ENCODE measurements at regions not wholly inside any gene's neighbourhood (a gene's known extent, or its start where the extent isn't known, plus 50 kb on each side); places are given as distances from the start of the nearest gene placed in this dataset.

DNA sequence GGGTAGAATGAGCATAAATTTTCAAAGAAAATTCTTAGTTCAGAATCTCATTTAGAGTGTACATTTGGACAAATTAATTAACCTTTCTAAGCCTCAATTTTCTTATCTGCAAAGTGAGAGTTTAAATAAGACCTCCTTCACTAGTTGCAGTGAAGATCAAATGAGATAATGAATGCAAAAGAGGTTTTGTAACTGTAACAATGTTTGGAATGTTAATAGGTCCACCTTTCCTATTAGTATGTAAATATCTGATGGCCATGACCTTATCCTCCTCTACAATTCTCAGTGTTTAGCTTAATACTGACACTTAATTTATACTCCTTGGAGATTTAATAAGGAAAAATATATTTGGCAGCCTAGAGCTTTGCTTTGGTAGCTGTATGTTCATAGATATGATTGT lies 138.8 kb downstream of the GABRG1 start:
- Histone ChIP-seq H4K12ac (ENCODE audit: low read depth, low read length) (no peak overlapping the region), H3K27me3 (ENCODE audit: insufficient read depth, low read length) (no peaks in the 10 kb centered on the region), H3K36me3 (ENCODE audit: control insufficient read depth in 1 of 2, insufficient read depth in 2 of 2, low read length in 2 of 2) (no peaks in the 10 kb centered on the region), H3K18ac (ENCODE audit: low read length) (no peak overlapping the region), H4K8ac (ENCODE audit: low read depth, low read length) (no peak overlapping the region), H3K27ac (ENCODE audit: low read depth, low read length) (no peak overlapping the region), H3K14ac (ENCODE audit: low read length) (no peak overlapping the region), H2AK5ac (ENCODE audit: low read length) (no peak overlapping the region), H3K79me1 (ENCODE audit: low read length) (no peaks in the 10 kb centered on the region), H2BK12ac (ENCODE audit: low read length) (no peak overlapping the region), H2BK120ac (ENCODE audit: insufficient read depth, low read length, poor library complexity) (no peak overlapping the region), H2BK5ac (ENCODE audit: low read depth, low read length, poor library complexity) (no peak overlapping the region), H3K4me2 (ENCODE audit: low read length) (no peak overlapping the region), H3K4me1 (ENCODE audit: control insufficient read depth in 1 of 2, insufficient read depth in 2 of 2, low read length in 2 of 2) (no peaks in the 10 kb centered on the region), H2AFZ (ENCODE audit: insufficient read depth, low read length, poor library complexity) (no peak overlapping the region), H3K4me3 (ENCODE audit: low read depth, low read length) (no peak overlapping the region), H3K9me3 (ENCODE audit: insufficient read depth, low read depth, low read length) (no peaks in the 10 kb centered on the region), H4K91ac (ENCODE audit: low read depth, low read length) (no peak overlapping the region), H3K4ac (ENCODE audit: low read depth, low read length) (no peak overlapping the region), H3K23ac (ENCODE audit: low read length) (no peak overlapping the region), H3K79me2 (ENCODE audit: control insufficient read depth, insufficient read depth, low read length, poor library complexity) (no peaks in the 10 kb centered on the region), H3K9ac (ENCODE audit: low read length) (no peak overlapping the region)
- DNase-seq = no peak

DNA sequence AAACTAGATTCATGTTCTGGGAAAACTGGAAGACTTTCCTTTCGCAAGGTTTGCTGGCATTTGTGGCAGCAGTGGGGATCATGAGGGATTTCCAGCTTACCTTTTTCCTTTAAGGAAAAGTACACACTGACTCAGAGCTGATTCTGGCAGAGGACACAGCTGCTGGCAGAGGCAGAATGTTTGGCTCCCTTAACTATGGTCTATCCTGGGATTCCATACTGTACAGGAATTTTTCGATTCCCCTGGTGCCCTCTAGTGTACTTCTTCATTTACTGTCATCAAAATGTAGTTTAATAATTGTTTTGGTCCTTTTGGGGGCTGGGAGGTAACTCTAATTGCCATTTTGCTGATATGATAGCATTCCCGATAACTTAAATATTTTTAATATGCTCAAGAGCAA lies 152.7 kb downstream of the GABRG1 start:
- no CpG with 5 or more reads among the region's 3 CpGs for WGBS (ENCODE audit: extremely low coverage, insufficient coverage, insufficient read length)
- Histone ChIP-seq H3K4me2 (ENCODE audit: low read length) (no peak overlapping the region), H2BK12ac (ENCODE audit: low read length) (no peak overlapping the region)

GRCh38 chr4:45957353-45957752 lies 166.5 kb downstream of the GABRG1 start:
- Histone ChIP-seq H3K4me1 (ENCODE audit: control insufficient read depth in 1 of 2, insufficient read depth in 2 of 2, low read length in 2 of 2) (no peaks in the 10 kb centered on the region), H4K91ac (ENCODE audit: low read depth, low read length) (no peak overlapping the region), H3K79me2 (ENCODE audit: control insufficient read depth, insufficient read depth, low read length, poor library complexity) (no peaks in the 10 kb centered on the region), H3K4me3 (ENCODE audit: low read depth, low read length) (no peak overlapping the region), H4K12ac (ENCODE audit: low read depth, low read length) (no peak overlapping the region), H2AFZ (ENCODE audit: insufficient read depth, low read length, poor library complexity) (no peak overlapping the region), H3K4ac (ENCODE audit: low read depth, low read length) (no peak overlapping the region), H3K36me3 (ENCODE audit: control insufficient read depth in 1 of 2, insufficient read depth in 2 of 2, low read length in 2 of 2) (no peaks in the 10 kb centered on the region), H3K27ac (ENCODE audit: low read depth, low read length) (no peak overlapping the region), H3K9ac (ENCODE audit: low read length) (no peak overlapping the region), H2BK12ac (ENCODE audit: low read length) (no peak overlapping the region), H2BK120ac (ENCODE audit: insufficient read depth, low read length, poor library complexity) (no peak overlapping the region), H2BK5ac (ENCODE audit: low read depth, low read length, poor library complexity) (no peak overlapping the region), H2AK5ac (ENCODE audit: low read length) (no peak overlapping the region), H3K14ac (ENCODE audit: low read length) (no peak overlapping the region), H3K18ac (ENCODE audit: low read length) (no peak overlapping the region), H3K27me3 (ENCODE audit: insufficient read depth, low read length) (no peaks in the 10 kb centered on the region), H3K23ac (ENCODE audit: low read length) (no peak overlapping the region), H3K9me3 (ENCODE audit: insufficient read depth, low read depth, low read length) (peaks cover 2% of the 10 kb centered on the region), H3K4me2 (ENCODE audit: low read length) (no peak overlapping the region), H3K79me1 (ENCODE audit: low read length) (no peaks in the 10 kb centered on the region), H4K8ac (ENCODE audit: low read depth, low read length) (no peak overlapping the region)
- no peak for DNase-seq

More for the DNA sequence above, 152.7 kb downstream of the GABRG1 start:
- Histone ChIP-seq H2BK120ac (ENCODE audit: insufficient read depth, low read length, poor library complexity) (no peak overlapping the region), H4K12ac (ENCODE audit: low read depth, low read length) (no peak overlapping the region), H3K4me3 (ENCODE audit: low read depth, low read length) (no peak overlapping the region), H3K27me3 (ENCODE audit: insufficient read depth, low read length) (no peaks in the 10 kb centered on the region), H2AFZ (ENCODE audit: insufficient read depth, low read length, poor library complexity) (no peak overlapping the region), H2BK5ac (ENCODE audit: low read depth, low read length, poor library complexity) (no peak overlapping the region), H3K9ac (ENCODE audit: low read length) (no peak overlapping the region), H4K8ac (ENCODE audit: low read depth, low read length) (no peak overlapping the region), H3K18ac (ENCODE audit: low read length) (no peak overlapping the region), H3K4me1 (ENCODE audit: control insufficient read depth in 1 of 2, insufficient read depth in 2 of 2, low read length in 2 of 2) (no peaks in the 10 kb centered on the region), H3K79me1 (ENCODE audit: low read length) (no peaks in the 10 kb centered on the region), H3K4ac (ENCODE audit: low read depth, low read length) (no peak overlapping the region), H3K36me3 (ENCODE audit: control insufficient read depth in 1 of 2, insufficient read depth in 2 of 2, low read length in 2 of 2) (no peaks in the 10 kb centered on the region), H3K27ac (ENCODE audit: low read depth, low read length) (no peak overlapping the region), H2AK5ac (ENCODE audit: low read length) (no peak overlapping the region), H3K79me2 (ENCODE audit: control insufficient read depth, insufficient read depth, low read length, poor library complexity) (no peaks in the 10 kb centered on the region), H3K23ac (ENCODE audit: low read length) (no peak overlapping the region), H3K14ac (ENCODE audit: low read length) (no peak overlapping the region), H3K9me3 (ENCODE audit: insufficient read depth, low read depth, low read length) (peaks cover 5% of the 10 kb centered on the region), H4K91ac (ENCODE audit: low read depth, low read length) (no peak overlapping the region)
- no peak for DNase-seq

- Histone ChIP-seq H2AK5ac (ENCODE audit: low read length) (no peak overlapping the region), H3K23ac (ENCODE audit: low read length) (no peak overlapping the region), H3K79me2 (ENCODE audit: control insufficient read depth, insufficient read depth, low read length, poor library complexity) (no peaks in the 10 kb centered on the region), H3K4ac (ENCODE audit: low read depth, low read length) (no peak overlapping the region), H3K14ac (ENCODE audit: low read length) (no peak overlapping the region), H3K36me3 (ENCODE audit: control insufficient read depth in 1 of 2, insufficient read depth in 2 of 2, low read length in 2 of 2) (no peaks in the 10 kb centered on the region), H2AFZ (ENCODE audit: insufficient read depth, low read length, poor library complexity) (no peak overlapping the region), H4K12ac (ENCODE audit: low read depth, low read length) (no peak overlapping the region), H3K79me1 (ENCODE audit: low read length) (no peaks in the 10 kb centered on the region), H4K8ac (ENCODE audit: low read depth, low read length) (no peak overlapping the region), H3K18ac (ENCODE audit: low read length) (no peak overlapping the region), H4K91ac (ENCODE audit: low read depth, low read length) (no peak overlapping the region), H2BK5ac (ENCODE audit: low read depth, low read length, poor library complexity) (no peak overlapping the region), H3K4me1 (ENCODE audit: control insufficient read depth in 1 of 2, insufficient read depth in 2 of 2, low read length in 2 of 2) (no peaks in the 10 kb centered on the region), H3K9ac (ENCODE audit: low read length) (no peak overlapping the region), H3K4me2 (ENCODE audit: low read length) (no peak overlapping the region), H2BK120ac (ENCODE audit: insufficient read depth, low read length, poor library complexity) (no peak overlapping the region), H3K27ac (ENCODE audit: low read depth, low read length) (no peak overlapping the region), H2BK12ac (ENCODE audit: low read length) (no peak overlapping the region), H3K4me3 (ENCODE audit: low read depth, low read length) (no peak overlapping the region), H3K27me3 (ENCODE audit: insufficient read depth, low read length) (no peaks in the 10 kb centered on the region), H3K9me3 (ENCODE audit: insufficient read depth, low read depth, low read length) (no peaks in the 10 kb centered on the region)
- DNase-seq = no peak
- no CpG with 5 or more reads among the region's 3 CpGs for WGBS (ENCODE audit: extremely low coverage, insufficient coverage, insufficient read length)
Measured at GRCh38 chr4:45954276-45954675, 169.6 kb downstream of the GABRG1 start.

GRCh38 chr4:45951153-45951552 lies 172.7 kb downstream of the GABRG1 start:
- H4K91ac ChIP-seq (ENCODE audit: low read depth, low read length) = no peak overlapping the region
- H3K23ac ChIP-seq (ENCODE audit: low read length) = no peak overlapping the region
- no peak overlapping the region for H3K9ac ChIP-seq (ENCODE audit: low read length)
- no peaks in the 10 kb centered on the region for H3K36me3 ChIP-seq (ENCODE audit: control insufficient read depth in 1 of 2, insufficient read depth in 2 of 2, low read length in 2 of 2)
- no peak overlapping the region for H2AFZ ChIP-seq (ENCODE audit: insufficient read depth, low read length, poor library complexity)
- no peak overlapping the region for H4K8ac ChIP-seq (ENCODE audit: low read depth, low read length)
- H3K4me2 ChIP-seq (ENCODE audit: low read length) = no peak overlapping the region
- no peaks in the 10 kb centered on the region for H3K79me2 ChIP-seq (ENCODE audit: control insufficient read depth, insufficient read depth, low read length, poor library complexity)
- H3K14ac ChIP-seq (ENCODE audit: low read length) = no peak overlapping the region
- WGBS (ENCODE audit: extremely low coverage, insufficient coverage, insufficient read length) = no CpG with 5 or more reads among the region's 1 CpG
- no peak overlapping the region for H2BK5ac ChIP-seq (ENCODE audit: low read depth, low read length, poor library complexity)
- H2AK5ac ChIP-seq (ENCODE audit: low read length) = no peak overlapping the region
- no peak overlapping the region for H3K18ac ChIP-seq (ENCODE audit: low read length)
- H3K27ac ChIP-seq (ENCODE audit: low read depth, low read length) = no peak overlapping the region
- DNase-seq = no peak
- H3K9me3 ChIP-seq (ENCODE audit: insufficient read depth, low read depth, low read length) = no peaks in the 10 kb centered on the region
- H2BK120ac ChIP-seq (ENCODE audit: insufficient read depth, low read length, poor library complexity) = no peak overlapping the region
- H4K12ac ChIP-seq (ENCODE audit: low read depth, low read length) = no peak overlapping the region
- H3K4me1 ChIP-seq (ENCODE audit: control insufficient read depth in 1 of 2, insufficient read depth in 2 of 2, low read length in 2 of 2) = no peaks in the 10 kb centered on the region
- H3K4me3 ChIP-seq (ENCODE audit: low read depth, low read length) = no peak overlapping the region
- H3K27me3 ChIP-seq (ENCODE audit: insufficient read depth, low read length) = no peaks in the 10 kb centered on the region
- no peak overlapping the region for H3K4ac ChIP-seq (ENCODE audit: low read depth, low read length)
- no peak overlapping the region for H2BK12ac ChIP-seq (ENCODE audit: low read length)
- H3K79me1 ChIP-seq (ENCODE audit: low read length) = no peaks in the 10 kb centered on the region

Measured in trophoblast cell (in vitro differentiated cells and primary cell).